ENCODE measurements at regions not wholly inside any gene's neighbourhood (a gene's known extent, or its start where the extent isn't known, plus 50 kb on each side); places are given as distances from the start of the nearest gene placed in this dataset.

- H3K27me3 ChIP-seq (ENCODE audit: control insufficient read depth, insufficient read depth, low read length), result no peaks in the 10 kb centered on the region
- in situ Hi-C loops (cut with HindIII; ENCODE audit: low pct_unique_long_range_greater_than_20kb, low sequenced_read_pairs) (no loop called here), intact Hi-C loops (cut with micrococcal nuclease; ENCODE audit: unreplicated experiment) (no loop called here)
- TF ChIP-seq SIN3A (IDR thresholded peaks at IDR 0.05; ENCODE audit: borderline replicate concordance, insufficient read depth, low read depth, low read length) (no peak), REST (IDR thresholded peaks at IDR 0.05; ENCODE audit: insufficient read depth in 1 of 2, low read depth in 2 of 2, low read length in 1 of 2) (no peak), POLR2AphosphoS5 (IDR thresholded peaks at IDR 0.05; ENCODE audit: low read depth, low read length) (no peak), TCF7L2 (IDR thresholded peaks at IDR 0.05; ENCODE audit: low read depth, low read length) (no peak), CTCF (IDR thresholded peaks at IDR 0.05) (no peak)
- H3K4me3 ChIP-seq (ENCODE audit: low read depth in 2 of 2, low read length in 2 of 2), result no peak overlapping the region
- no peaks in the 10 kb centered on the region for H3K9me3 ChIP-seq (ENCODE audit: control insufficient read depth, insufficient read depth, low read depth, low read length)
- BruUV-seq (replicated peaks), result no TSS peak
- H3K27ac ChIP-seq (ENCODE audit: low read length), result no peak overlapping the region
- no peaks in the 10 kb centered on the region for H3K36me3 ChIP-seq (ENCODE audit: control insufficient read depth, insufficient read depth, low read length)
- POLR2A ChIA-PET, result interaction anchor here (0.6 kb wide), 1 partner anchor 25 kb away, joined by 3 read pairs; no protein-coding TSS in a partner anchor
- DNase-seq (ENCODE audit: low read depth, low spot score) (no peak), ATAC-seq (no peak)
- no peaks in the 10 kb centered on the region for H3K4me1 ChIP-seq (ENCODE audit: control insufficient read depth, insufficient read depth, low read length)
- CTCF ChIA-PET, result no interaction called here
Measured at GRCh38 chr5:89572696-89573095, 689.7 kb upstream of the MEF2C start.

GRCh38 chr5:89570557-89570956, 687.6 kb upstream of the MEF2C start:
- DNase-seq (ENCODE audit: low read depth, low spot score), result no peak
- POLR2A ChIA-PET, result no interaction called here
- intact Hi-C loops (cut with micrococcal nuclease; ENCODE audit: unreplicated experiment), result no loop called here
- TF ChIP-seq POLR2AphosphoS5 (IDR thresholded peaks at IDR 0.05; ENCODE audit: low read depth, low read length) (no peak), CTCF (IDR thresholded peaks at IDR 0.05) (no peak), REST (IDR thresholded peaks at IDR 0.05; ENCODE audit: insufficient read depth in 1 of 2, low read depth in 2 of 2, low read length in 1 of 2) (no peak), TCF7L2 (IDR thresholded peaks at IDR 0.05; ENCODE audit: low read depth, low read length) (no peak), SIN3A (IDR thresholded peaks at IDR 0.05; ENCODE audit: borderline replicate concordance, insufficient read depth, low read depth, low read length) (no peak)
- H3K4me1 ChIP-seq (ENCODE audit: control insufficient read depth, insufficient read depth, low read length), result no peaks in the 10 kb centered on the region
- H3K36me3 ChIP-seq (ENCODE audit: control insufficient read depth, insufficient read depth, low read length), result no peaks in the 10 kb centered on the region
- no peak overlapping the region for H3K4me3 ChIP-seq (ENCODE audit: low read depth in 2 of 2, low read length in 2 of 2)
- no peaks in the 10 kb centered on the region for H3K9me3 ChIP-seq (ENCODE audit: control insufficient read depth, insufficient read depth, low read depth, low read length)
- in situ Hi-C loops (cut with HindIII; ENCODE audit: low pct_unique_long_range_greater_than_20kb, low sequenced_read_pairs), result no loop called here
- no TSS peak for BruUV-seq (replicated peaks)
- no peak overlapping the region for H3K27ac ChIP-seq (ENCODE audit: low read length)
- no peaks in the 10 kb centered on the region for H3K27me3 ChIP-seq (ENCODE audit: control insufficient read depth, insufficient read depth, low read length)
- ATAC-seq, result no peak
- CTCF ChIA-PET, result no interaction called here
